HCT116 (cell line): ENCODE measurements at regions not wholly inside any gene's neighbourhood (a gene's known extent, or its start where the extent isn't known, plus 50 kb on each side); places are given as distances from the start of the nearest gene placed in this dataset.

Source experiments
- ATAC-seq: fragments of 200-7000 bp; cut with Tn5 transposase; 2 replicates; pipeline ENCODE4 v1.9.1; 2020; ENCODE audit warnings: mild to moderate bottlenecking, moderate library complexity
- BruUV-seq: library from RNA; stranded (reverse); fragments of 400-500 nt; replicated peaks from 2 replicates; lab custom pipeline; 2021; lab: Mats Ljungman, UMichigan
- CTCF ChIA-PET: fragments of 300-600 bp; sonication (Branson Sonifier 250); formaldehyde crosslinking; loops from one replicate; lab custom pipeline; 2021; ENCODE audit warnings: antibody characterized with exemption; lab: Charles Lee
- POLR2A ChIA-PET: fragments of 300-600, 350-600 bp; sonication (Branson Sonifier 250); formaldehyde crosslinking; loops from one replicate; lab custom pipeline; 2021; ENCODE audit warnings: antibody characterized with exemption; lab: Charles Lee
- RAD21 ChIA-PET, 2 experiments: fragments of 300-600 bp; sonication (Branson Sonifier 250); formaldehyde crosslinking; loops; one replicate each; lab custom pipeline; 2023; ENCODE audit warnings: low total read pairs in 2 of 2; ENCODE audit not compliant: uncharacterized antibody in 2 of 2, unreplicated experiment in 2 of 2, low non-redundant PET in 1 of 2; lab: Charles Lee
- DNase-seq: peaks from one replicate; pipeline ENCODE4 v3.0.0-alpha.2; 2010; ENCODE audit warnings: low read depth, low spot score
- H2AFZ ChIP-seq: fragments of 200-600 bp; shearing (Covaris generic), sonication (generic); 2 replicates; pipeline ENCODE4 v1.6.1; 2017; ENCODE audit warnings: low read depth, mixed run types, mixed read lengths, antibody characterized with exemption, low read length; ENCODE audit not compliant: poor library complexity, severe bottlenecking
- H3K27ac ChIP-seq: 2 replicates; pipeline ENCODE4 v1.5.1; 2012; ENCODE audit warnings: low read depth, low read length
- H3K27me3 ChIP-seq: fragments of 200-600 bp; sonication (generic); 2 replicates; pipeline ENCODE4 v1.6.1; 2016; ENCODE audit warnings: mixed run types, low read length, mixed read lengths; ENCODE audit not compliant: insufficient read depth
- H3K36me3 ChIP-seq, 2 experiments: fragments of 200-500 bp in 1 of 2; fragments of 200-600 bp in 1 of 2; sonication (Bioruptor generic) in 1 of 2; sonication (generic) in 1 of 2; 2 replicates each; pipeline versions ENCODE4 v1.5.1 to v1.6.1; 2014 to 2016; ENCODE audit warnings: low read length in 2 of 2, inconsistent platforms in 1 of 2, mixed read lengths in 1 of 2, mixed run types in 1 of 2; ENCODE audit not compliant: insufficient read depth in 2 of 2, control insufficient read depth in 1 of 2
- H3K4me1 ChIP-seq, 2 experiments: fragments of 200-600 bp in 1 of 2; sonication (generic) in 1 of 2; 2 replicates each; pipeline versions ENCODE4 v1.5.1 to v1.6.1; 2012 to 2017; ENCODE audit warnings: low read length in 2 of 2, inconsistent platforms in 1 of 2, mild to moderate bottlenecking in 1 of 2, mixed read lengths in 1 of 2, mixed run types in 1 of 2, moderate library complexity in 1 of 2; ENCODE audit not compliant: insufficient read depth in 2 of 2, control insufficient read depth in 1 of 2
- H3K4me2 ChIP-seq: fragments of 200-600 bp; sonication (generic); 2 replicates; pipeline ENCODE4 v1.6.1; 2017; ENCODE audit warnings: mixed run types, low read length, mixed read lengths
- H3K4me3 ChIP-seq, 2 experiments: fragments of 200-600 bp in 1 of 2; sonication (generic) in 1 of 2; replicated peaks in 1 of 2; 2 replicates each; pipeline ENCODE4 v1.5.1; 2011 to 2016; ENCODE audit warnings: low read length in 2 of 2, control low read depth in 1 of 2, low read depth in 1 of 2, mild to moderate bottlenecking in 1 of 2, mixed read lengths in 1 of 2, mixed run types in 1 of 2
- H3K79me2 ChIP-seq: fragments of 200-600 bp; sonication (generic); 2 replicates; pipeline ENCODE4 v1.6.1; 2017; ENCODE audit warnings: mild to moderate bottlenecking, mixed run types, low read length, moderate library complexity, mixed read lengths; ENCODE audit not compliant: insufficient read depth
- H3K9ac ChIP-seq: fragments of 200-600 bp; sonication (generic); 2 replicates; pipeline ENCODE4 v1.6.1; 2016; ENCODE audit warnings: low read length, mixed read lengths
- H3K9me2 ChIP-seq: fragments of 200-600 bp; sonication (generic), shearing (Covaris generic); 2 replicates; pipeline ENCODE4 v1.6.1; 2017; ENCODE audit warnings: mixed run types, mild to moderate bottlenecking, moderate library complexity; ENCODE audit not compliant: insufficient read depth
- H3K9me3 ChIP-seq, 2 experiments: fragments of 200-500 bp in 1 of 2; fragments of 200-600 bp in 1 of 2; sonication (Bioruptor generic) in 1 of 2; sonication (generic) in 1 of 2; 2 replicates each; pipeline ENCODE4 v1.6.1; 2014 to 2017; ENCODE audit warnings: low read length in 2 of 2, mixed read lengths in 2 of 2, inconsistent platforms in 1 of 2, low read depth in 1 of 2, mild to moderate bottlenecking in 1 of 2, mixed run types in 1 of 2, moderate library complexity in 1 of 2; ENCODE audit not compliant: control insufficient read depth in 1 of 2, insufficient read depth in 1 of 2
- H4K20me1 ChIP-seq: fragments of 200-600 bp; sonication (generic), shearing (Covaris generic); 2 replicates; pipeline ENCODE4 v1.6.1; 2017; ENCODE audit warnings: mixed run types, mild to moderate bottlenecking, moderate library complexity; ENCODE audit not compliant: insufficient read depth
- CBX3 ChIP-seq: IDR thresholded peaks from 2 replicates; pipeline ENCODE4 v1.6.1; 2012; ENCODE audit warnings: low read depth
- CEBPB ChIP-seq: IDR thresholded peaks from 2 replicates; pipeline ENCODE4 v1.6.1; 2012; ENCODE audit warnings: low read depth
- EGR1 ChIP-seq: IDR thresholded peaks from 2 replicates; pipeline ENCODE4 v1.6.1; 2012; ENCODE audit warnings: low read depth
- ELF1 ChIP-seq: IDR thresholded peaks from 2 replicates; pipeline ENCODE4 v1.6.1; 2012; ENCODE audit warnings: low read depth, borderline replicate concordance
- EZH2 ChIP-seq: fragments of 200-600 bp; sonication (generic); IDR thresholded peaks from 2 replicates; pipeline ENCODE4 v1.6.1; 2017; ENCODE audit warnings: antibody characterized with exemption, mixed run types
- FOSL1 ChIP-seq: IDR thresholded peaks from 2 replicates; pipeline ENCODE4 v1.6.1; 2012; ENCODE audit warnings: low read depth
- JUND ChIP-seq: IDR thresholded peaks from 2 replicates; pipeline ENCODE4 v1.6.1; 2012
- POLR2A ChIP-seq: IDR thresholded peaks from 2 replicates; pipeline ENCODE4 v1.7.0; 2011; ENCODE audit warnings: borderline replicate concordance; ENCODE audit not compliant: insufficient read depth, insufficient read length; ENCODE audit errors: extremely low read depth
- POLR2AphosphoS5 ChIP-seq: IDR thresholded peaks from 2 replicates; pipeline ENCODE4 v1.6.1; 2011; ENCODE audit warnings: mild to moderate bottlenecking, low read depth, low read length, moderate library complexity
- RAD21 ChIP-seq: IDR thresholded peaks from 2 replicates; pipeline ENCODE4 v1.6.1; 2012; ENCODE audit warnings: low read depth, mild to moderate bottlenecking
- SIN3A ChIP-seq: IDR thresholded peaks from 2 replicates; pipeline ENCODE4 v1.6.1; 2012; ENCODE audit warnings: low read depth
- SP1 ChIP-seq: IDR thresholded peaks from 2 replicates; pipeline ENCODE4 v1.6.1; 2012; ENCODE audit warnings: low read depth
- SRF ChIP-seq: IDR thresholded peaks from 2 replicates; pipeline ENCODE4 v1.6.1; 2012; ENCODE audit warnings: low read depth
- YY1 ChIP-seq: IDR thresholded peaks from 2 replicates; pipeline ENCODE4 v1.6.1; 2011; ENCODE audit warnings: low read length, low read depth, moderate library complexity, mild to moderate bottlenecking; ENCODE audit not compliant: insufficient replicate concordance; ENCODE audit errors: extremely low read depth
- ZFX ChIP-seq: fragments of 450-650 bp; IDR thresholded peaks from 2 replicates; pipeline ENCODE4 v1.6.1; 2017
- ZNF274 ChIP-seq: fragments of 200-500 bp; sonication (Bioruptor generic); IDR thresholded peaks from 2 replicates; pipeline ENCODE4 v1.6.1; 2014; ENCODE audit warnings: mild to moderate bottlenecking, low read depth, low read length, inconsistent platforms
- intact Hi-C: fragments of 100-400 bp; cut with micrococcal nuclease; formaldehyde crosslinking; loops from 2 replicates; pipeline ENCODE4 v1.10.0; 2022
- TF ChIP-seq, protein P1 (sequence below): IDR thresholded peaks from 2 replicates; pipeline ENCODE4 v1.6.1; 2012
- TF ChIP-seq, protein P2 (sequence below): IDR thresholded peaks from 2 replicates; pipeline ENCODE4 v1.6.1; 2011; ENCODE audit warnings: mild to moderate bottlenecking, low read length, moderate library complexity; ENCODE audit not compliant: insufficient replicate concordance; ENCODE audit errors: extremely low read depth
- TF ChIP-seq, protein P3 (sequence below): IDR thresholded peaks from 2 replicates; pipeline ENCODE4 v1.6.1; 2012
- TF ChIP-seq, protein P4 (sequence below), 3 experiments: fragments of 200-600 bp in 1 of 3; sonication (generic) in 1 of 3; IDR thresholded peaks in 2 of 3; conservative IDR thresholded peaks in 1 of 3; 2 replicates each; pipeline ENCODE4 v1.5.1; 2012 to 2017; ENCODE audit warnings: low read depth in 2 of 3, low read length in 2 of 3, antibody characterized with exemption in 1 of 3, borderline replicate concordance in 1 of 3, control low read depth in 1 of 3, mild to moderate bottlenecking in 1 of 3, mixed read lengths in 1 of 3, mixed run types in 1 of 3, moderate library complexity in 1 of 3; ENCODE audit not compliant: insufficient read depth in 1 of 3

DNA sequence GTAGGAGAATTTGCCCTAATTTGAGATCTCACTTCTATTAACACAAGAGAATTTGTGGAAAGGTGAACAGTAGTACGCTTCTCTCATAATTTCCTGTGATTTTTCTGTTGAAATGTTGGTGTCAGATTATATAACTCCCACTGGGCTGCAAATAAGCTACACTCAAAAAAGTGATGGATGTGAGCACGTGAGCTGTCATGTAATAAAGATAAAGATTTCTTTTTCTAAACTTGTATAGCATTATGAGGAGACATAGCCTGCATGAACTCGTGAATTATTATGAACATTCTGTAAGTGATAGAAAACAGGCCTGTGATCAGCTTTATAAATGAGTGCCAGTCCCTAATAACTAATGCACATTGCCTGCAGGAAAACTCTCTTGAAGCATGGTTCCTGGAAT lies 356.6 kb upstream of the ACTRT1 start:
- ChIA-PET CTCF (no interaction called here), RAD21 (no interaction called here), POLR2A (no interaction called here)
- no peak for TF ChIP-seq CBX3
- Histone ChIP-seq H3K79me2 (no peaks in the 10 kb centered on the region), H3K9me2 (no peaks in the 10 kb centered on the region), H3K9me3 (no peaks in the 10 kb centered on the region; a peak in 1 of 4 replicates), H3K4me2 (no peak overlapping the region), H3K27me3 (no peaks in the 10 kb centered on the region), H3K4me3 (no peak overlapping the region), H3K36me3 (no peaks in the 10 kb centered on the region), H3K27ac (no peak overlapping the region), H2AFZ (no peak overlapping the region), H3K9ac (no peak overlapping the region), H4K20me1 (no peaks in the 10 kb centered on the region), H3K4me1 (no peaks in the 10 kb centered on the region)
- no TSS peak for BruUV-seq
- no peak for DNase-seq
- no peak for ATAC-seq
- intact Hi-C loops = no loop called here

DNA sequence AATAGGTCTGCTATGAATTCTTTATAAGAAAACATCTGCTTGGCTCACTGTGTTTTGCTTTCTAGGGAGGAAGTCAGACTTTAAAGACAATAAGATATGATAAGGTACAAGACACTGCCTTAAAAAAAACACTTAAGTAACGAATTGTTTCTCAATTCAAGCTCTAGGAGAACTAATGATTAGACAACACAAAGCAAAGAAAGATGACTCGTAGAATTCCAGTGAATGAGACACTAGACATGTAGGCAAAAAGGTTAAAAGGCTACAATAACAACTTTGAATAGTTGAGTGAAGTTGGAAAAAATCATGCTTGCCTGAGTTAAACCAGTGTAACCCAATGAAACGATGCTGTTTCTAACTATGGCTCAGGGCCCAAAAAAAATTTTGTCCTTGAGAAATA lies 344.4 kb upstream of the ACTRT1 start:
- CTCF ChIA-PET = no interaction called here
- BruUV-seq = no TSS peak
- no peaks in the 10 kb centered on the region for H4K20me1 ChIP-seq
- H3K27me3 ChIP-seq = no peaks in the 10 kb centered on the region
- H3K4me1 ChIP-seq = no peaks in the 10 kb centered on the region
- no peak overlapping the region for H3K27ac ChIP-seq
- TF ChIP-seq YY1 (no peak), CBX3 (no peak), EGR1 (no peak), JUND (no peak), SP1 (no peak), FOSL1 (no peak), POLR2AphosphoS5 (no peak), ZNF274 (no peak), POLR2A (no peak), SIN3A (no peak), RAD21 (no peak), ZFX (no peak), CEBPB (no peak), EZH2 (no peak), SRF (no peak), ELF1 (no peak)
- TF ChIP-seq, protein P1, sequence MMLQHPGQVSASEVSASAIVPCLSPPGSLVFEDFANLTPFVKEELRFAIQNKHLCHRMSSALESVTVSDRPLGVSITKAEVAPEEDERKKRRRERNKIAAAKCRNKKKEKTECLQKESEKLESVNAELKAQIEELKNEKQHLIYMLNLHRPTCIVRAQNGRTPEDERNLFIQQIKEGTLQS = no peak
- TF ChIP-seq, protein P2, sequence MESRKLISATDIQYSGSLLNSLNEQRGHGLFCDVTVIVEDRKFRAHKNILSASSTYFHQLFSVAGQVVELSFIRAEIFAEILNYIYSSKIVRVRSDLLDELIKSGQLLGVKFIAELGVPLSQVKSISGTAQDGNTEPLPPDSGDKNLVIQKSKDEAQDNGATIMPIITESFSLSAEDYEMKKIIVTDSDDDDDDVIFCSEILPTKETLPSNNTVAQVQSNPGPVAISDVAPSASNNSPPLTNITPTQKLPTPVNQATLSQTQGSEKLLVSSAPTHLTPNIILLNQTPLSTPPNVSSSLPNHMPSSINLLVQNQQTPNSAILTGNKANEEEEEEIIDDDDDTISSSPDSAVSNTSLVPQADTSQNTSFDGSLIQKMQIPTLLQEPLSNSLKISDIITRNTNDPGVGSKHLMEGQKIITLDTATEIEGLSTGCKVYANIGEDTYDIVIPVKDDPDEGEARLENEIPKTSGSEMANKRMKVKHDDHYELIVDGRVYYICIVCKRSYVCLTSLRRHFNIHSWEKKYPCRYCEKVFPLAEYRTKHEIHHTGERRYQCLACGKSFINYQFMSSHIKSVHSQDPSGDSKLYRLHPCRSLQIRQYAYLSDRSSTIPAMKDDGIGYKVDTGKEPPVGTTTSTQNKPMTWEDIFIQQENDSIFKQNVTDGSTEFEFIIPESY = no peak
- TF ChIP-seq, protein P3, sequence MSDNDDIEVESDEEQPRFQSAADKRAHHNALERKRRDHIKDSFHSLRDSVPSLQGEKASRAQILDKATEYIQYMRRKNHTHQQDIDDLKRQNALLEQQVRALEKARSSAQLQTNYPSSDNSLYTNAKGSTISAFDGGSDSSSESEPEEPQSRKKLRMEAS = no peak
- TF ChIP-seq, protein P4, sequence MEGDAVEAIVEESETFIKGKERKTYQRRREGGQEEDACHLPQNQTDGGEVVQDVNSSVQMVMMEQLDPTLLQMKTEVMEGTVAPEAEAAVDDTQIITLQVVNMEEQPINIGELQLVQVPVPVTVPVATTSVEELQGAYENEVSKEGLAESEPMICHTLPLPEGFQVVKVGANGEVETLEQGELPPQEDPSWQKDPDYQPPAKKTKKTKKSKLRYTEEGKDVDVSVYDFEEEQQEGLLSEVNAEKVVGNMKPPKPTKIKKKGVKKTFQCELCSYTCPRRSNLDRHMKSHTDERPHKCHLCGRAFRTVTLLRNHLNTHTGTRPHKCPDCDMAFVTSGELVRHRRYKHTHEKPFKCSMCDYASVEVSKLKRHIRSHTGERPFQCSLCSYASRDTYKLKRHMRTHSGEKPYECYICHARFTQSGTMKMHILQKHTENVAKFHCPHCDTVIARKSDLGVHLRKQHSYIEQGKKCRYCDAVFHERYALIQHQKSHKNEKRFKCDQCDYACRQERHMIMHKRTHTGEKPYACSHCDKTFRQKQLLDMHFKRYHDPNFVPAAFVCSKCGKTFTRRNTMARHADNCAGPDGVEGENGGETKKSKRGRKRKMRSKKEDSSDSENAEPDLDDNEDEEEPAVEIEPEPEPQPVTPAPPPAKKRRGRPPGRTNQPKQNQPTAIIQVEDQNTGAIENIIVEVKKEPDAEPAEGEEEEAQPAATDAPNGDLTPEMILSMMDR (IDR thresholded peaks at IDR 0.05 in 2 of 3, conservative IDR thresholded peaks at IDR 0.05 in 1 of 3; ENCODE audit: borderline replicate concordance in 1 of 3, insufficient read depth in 1 of 3, low read depth in 2 of 3, low read length in 2 of 3) = no peak
- TF ChIP-seq, all 23 proteins: peak for 0
- intact Hi-C loops = no loop called here
- H3K4me2 ChIP-seq = no peak overlapping the region
- H2AFZ ChIP-seq = no peak overlapping the region
- H3K79me2 ChIP-seq = no peaks in the 10 kb centered on the region
- no peaks in the 10 kb centered on the region for H3K9me3 ChIP-seq
- no peak for ATAC-seq
- H3K4me3 ChIP-seq = no peak overlapping the region
- no peak for DNase-seq
- POLR2A ChIA-PET = no interaction called here
- no peaks in the 10 kb centered on the region for H3K36me3 ChIP-seq
- RAD21 ChIA-PET = no interaction called here
- H3K9me2 ChIP-seq = no peaks in the 10 kb centered on the region
- H3K9ac ChIP-seq = no peak overlapping the region
